ENCODE measurements at regions not wholly inside any gene's neighbourhood (a gene's known extent, or its start where the extent isn't known, plus 50 kb on each side); places are given as distances from the start of the nearest gene placed in this dataset.
A peak's percentile ranks its signal among the peaks of the same experiment; 100 is the strongest.

DNA sequence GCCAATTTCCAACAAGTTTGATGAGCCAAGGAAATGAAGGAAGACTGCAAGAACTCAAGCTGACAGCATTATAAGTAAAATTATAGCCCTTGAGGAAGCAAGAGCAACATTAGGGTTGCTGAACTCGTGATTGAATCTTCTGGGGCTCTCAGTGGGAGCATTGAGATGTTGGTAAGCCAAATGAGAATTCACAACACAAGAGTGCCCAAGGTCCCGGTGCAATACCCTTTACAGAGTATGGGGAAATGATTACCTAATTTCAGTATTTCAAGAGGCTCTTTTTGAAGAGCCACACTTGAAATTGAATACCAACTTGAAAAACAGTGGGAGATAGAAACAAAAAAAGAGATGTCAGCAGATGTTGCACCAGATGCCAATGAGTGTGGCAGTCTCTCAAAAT lies 554.5 kb downstream of the STK39 start:
- in situ Hi-C loops (cut with MboI; ENCODE audit: low sequenced_read_pairs in 4 of 4), result no loop called here
- no peaks in the 10 kb centered on the region for H3K27me3 ChIP-seq

DNA sequence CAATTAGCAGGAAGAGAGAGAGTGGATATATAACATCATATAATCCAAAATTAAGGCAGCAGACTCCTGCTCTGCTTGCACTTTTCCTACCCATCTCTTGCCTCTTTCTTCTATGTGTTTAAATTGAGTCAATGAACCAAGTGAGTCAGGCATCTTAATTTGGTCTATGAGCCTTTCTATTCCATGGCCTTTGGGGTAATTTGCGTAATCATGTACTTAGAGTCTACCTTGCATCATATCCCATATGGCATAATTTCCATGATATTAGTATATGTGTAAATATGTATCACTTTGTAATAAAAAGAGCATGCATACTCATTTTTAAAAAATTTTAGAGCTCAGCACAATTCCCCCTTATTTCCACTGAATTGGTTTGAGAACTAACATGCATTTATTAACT lies 555.2 kb downstream of the STK39 start:
- Histone ChIP-seq H3K4me3 (no peak overlapping the region), H3K9me3 (no peaks in the 10 kb centered on the region), H3K27ac (peak overlapping the region in 1 of 4 donors; percentile 75), H3K27me3 (no peaks in the 10 kb centered on the region), H3K36me3 (no peaks in the 10 kb centered on the region), H3K4me1 (no peaks in the 10 kb centered on the region)
- TF ChIP-seq, protein P1, sequence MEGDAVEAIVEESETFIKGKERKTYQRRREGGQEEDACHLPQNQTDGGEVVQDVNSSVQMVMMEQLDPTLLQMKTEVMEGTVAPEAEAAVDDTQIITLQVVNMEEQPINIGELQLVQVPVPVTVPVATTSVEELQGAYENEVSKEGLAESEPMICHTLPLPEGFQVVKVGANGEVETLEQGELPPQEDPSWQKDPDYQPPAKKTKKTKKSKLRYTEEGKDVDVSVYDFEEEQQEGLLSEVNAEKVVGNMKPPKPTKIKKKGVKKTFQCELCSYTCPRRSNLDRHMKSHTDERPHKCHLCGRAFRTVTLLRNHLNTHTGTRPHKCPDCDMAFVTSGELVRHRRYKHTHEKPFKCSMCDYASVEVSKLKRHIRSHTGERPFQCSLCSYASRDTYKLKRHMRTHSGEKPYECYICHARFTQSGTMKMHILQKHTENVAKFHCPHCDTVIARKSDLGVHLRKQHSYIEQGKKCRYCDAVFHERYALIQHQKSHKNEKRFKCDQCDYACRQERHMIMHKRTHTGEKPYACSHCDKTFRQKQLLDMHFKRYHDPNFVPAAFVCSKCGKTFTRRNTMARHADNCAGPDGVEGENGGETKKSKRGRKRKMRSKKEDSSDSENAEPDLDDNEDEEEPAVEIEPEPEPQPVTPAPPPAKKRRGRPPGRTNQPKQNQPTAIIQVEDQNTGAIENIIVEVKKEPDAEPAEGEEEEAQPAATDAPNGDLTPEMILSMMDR (IDR thresholded peaks at IDR 0.05 in 4 of 5, conservative IDR thresholded peaks at IDR 0.05 in 1 of 5), result no peak
- no peak for TF ChIP-seq POLR2A (IDR thresholded peaks at IDR 0.05)
- DNase-seq (no peak), ATAC-seq (peak; percentile 35 to 61)
- intact Hi-C loops (cut with DNase I; ENCODE audit: low total_unique reads), result no loop called here
- in situ Hi-C loops (cut with MboI; ENCODE audit: low sequenced_read_pairs in 4 of 4), result no loop called here

More for the DNA sequence above, 554.5 kb downstream of the STK39 start:
- TF ChIP-seq, protein P1 (IDR thresholded peaks at IDR 0.05 in 4 of 5, conservative IDR thresholded peaks at IDR 0.05 in 1 of 5), result no peak
- TF ChIP-seq POLR2A (IDR thresholded peaks at IDR 0.05), result no peak
- Histone ChIP-seq H3K4me3 (no peak overlapping the region), H3K4me1 (no peaks in the 10 kb centered on the region), H3K36me3 (no peaks in the 10 kb centered on the region), H3K27ac (no peak overlapping the region), H3K9me3 (no peaks in the 10 kb centered on the region)
- DNase-seq (no peak), ATAC-seq (no peak)
- intact Hi-C loops (cut with DNase I; ENCODE audit: low total_unique reads), result no loop called here

DNA sequence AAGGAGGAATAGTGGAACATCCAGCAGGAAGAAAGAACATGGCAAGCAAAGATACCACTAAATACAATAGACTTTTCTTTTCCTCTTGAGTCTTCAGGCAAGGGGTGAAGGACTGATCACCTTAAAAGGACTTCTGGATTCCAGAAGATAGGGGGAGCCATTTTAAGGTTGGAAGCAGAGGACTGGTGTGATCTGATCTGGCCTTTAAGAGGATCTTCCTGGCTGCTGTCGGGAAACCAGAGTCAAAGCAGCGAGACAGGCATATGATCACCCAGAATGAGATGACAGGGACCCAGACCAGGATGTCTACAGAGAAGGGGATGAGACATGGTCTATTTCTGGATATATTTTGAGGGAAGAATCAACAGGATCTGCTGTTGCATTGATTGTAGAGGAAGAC lies 558.0 kb downstream of the STK39 start:
- no peaks in the 10 kb centered on the region for H3K9me3 ChIP-seq
- in situ Hi-C loops (cut with MboI; ENCODE audit: low sequenced_read_pairs in 4 of 4) (loop anchor here in 1 of 4 donors (5.0 kb wide), 1 partner anchor 428 kb away; no protein-coding TSS in a partner anchor), intact Hi-C loops (cut with DNase I; ENCODE audit: low total_unique reads) (no loop called here)
- peak overlapping the region; percentile 24 to 75 (median 36) for H3K27ac ChIP-seq
- H3K27me3 ChIP-seq, result no peaks in the 10 kb centered on the region
- DNase-seq, result peak; percentile 57 to 60
- no peaks in the 10 kb centered on the region for H3K36me3 ChIP-seq
- peak; percentile 94 to 97 for ATAC-seq
- no peaks in the 10 kb centered on the region for H3K4me1 ChIP-seq
- TF ChIP-seq POLR2A (IDR thresholded peaks at IDR 0.05), result no peak
- TF ChIP-seq, protein P1 (IDR thresholded peaks at IDR 0.05 in 4 of 5, conservative IDR thresholded peaks at IDR 0.05 in 1 of 5), result peak in 4 of 5 experiments; percentile 6 to 32 (median 24)
- peak overlapping the region in 1 of 4 donors; percentile 17 for H3K4me3 ChIP-seq

DNA sequence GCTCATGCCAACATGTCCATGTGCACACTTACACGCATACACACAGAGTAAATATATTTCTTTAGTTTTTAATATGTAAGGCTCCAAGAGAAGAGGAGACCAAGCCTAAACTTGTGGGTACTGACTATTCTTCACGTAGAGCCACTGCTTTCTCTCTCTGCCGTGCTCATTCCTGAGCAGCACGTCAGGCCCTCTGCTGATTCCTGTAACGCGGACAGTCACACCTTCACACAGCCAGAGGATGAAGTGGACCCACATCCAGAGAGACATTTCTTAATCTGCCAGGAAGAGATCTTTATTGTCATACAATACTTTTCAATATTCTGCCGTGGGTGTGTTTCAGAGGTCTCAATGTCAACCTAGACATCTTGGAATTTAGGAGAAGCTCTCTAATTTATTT lies 560.7 kb downstream of the STK39 start:
- TF ChIP-seq POLR2A (IDR thresholded peaks at IDR 0.05), result no peak
- TF ChIP-seq, protein P1 (IDR thresholded peaks at IDR 0.05 in 4 of 5, conservative IDR thresholded peaks at IDR 0.05 in 1 of 5), result no peak
- no peaks in the 10 kb centered on the region for H3K27me3 ChIP-seq
- H3K36me3 ChIP-seq, result no peaks in the 10 kb centered on the region
- H3K27ac ChIP-seq, result peak overlapping the region in 1 of 4 donors; percentile 10
- H3K4me1 ChIP-seq, result no peaks in the 10 kb centered on the region
- no peak for DNase-seq
- no peaks in the 10 kb centered on the region for H3K9me3 ChIP-seq
- H3K4me3 ChIP-seq, result no peak overlapping the region
- no peak for ATAC-seq
- in situ Hi-C loops (cut with MboI; ENCODE audit: low sequenced_read_pairs in 4 of 4), result loop anchor here in 1 of 4 donors (5.0 kb wide), 1 partner anchor 431 kb away; no protein-coding TSS in a partner anchor
- intact Hi-C loops (cut with DNase I; ENCODE audit: low total_unique reads), result loop anchor here (2.0 kb wide), 1 partner anchor 62 kb away; no protein-coding TSS in a partner anchor

All from gastrocnemius medialis (tissue), 4 donors.